ENCODE measurements at regions not wholly inside any gene's neighbourhood (a gene's known extent, or its start where the extent isn't known, plus 50 kb on each side); places are given as distances from the start of the nearest gene placed in this dataset.
A peak's percentile ranks its signal among the peaks of the same experiment; 100 is the strongest.
"Not testable (repeated sequence)": the region's sequence is repeated elsewhere in the genome, so short reads cannot be mapped to it uniquely, and the experiment has no call there.

GRCh38 chr6:13874191-13874549, 50.6 kb upstream of the RNF182 start:
- peak overlapping the region; percentile 56 for H3K4me3 ChIP-seq (ENCODE audit: low read length)
- DNase-seq (ENCODE audit: low read depth) = no peak
- no peak for TF ChIP-seq CTCF (IDR thresholded peaks at IDR 0.05; ENCODE audit: insufficient read depth, low read depth, low read length, missing control alignments)

- H3K4me3 ChIP-seq (ENCODE audit: low read length) = peak overlapping the region; percentile 56
- peak; percentile 66 for TF ChIP-seq CTCF (IDR thresholded peaks at IDR 0.05; ENCODE audit: insufficient read depth, low read depth, low read length, missing control alignments)
- DNase-seq (ENCODE audit: low read depth) = peak; percentile 45
Observed at GRCh38 chr6:13873288-13874190, 51.2 kb upstream of the RNF182 start.

- H3K4me3 ChIP-seq (ENCODE audit: low read length) = no peak overlapping the region
- TF ChIP-seq CTCF (IDR thresholded peaks at IDR 0.05; ENCODE audit: insufficient read depth, low read depth, low read length, missing control alignments) = no peak
- DNase-seq (ENCODE audit: low read depth) = no peak
Observed at GRCh38 chr6:13872681-13873080, 52.1 kb upstream of the RNF182 start.

- not testable (repeated sequence) for DNase-seq (ENCODE audit: low read depth); H3K4me3 ChIP-seq (ENCODE audit: low read length)
Observed at GRCh38 chr6:13872006-13872405, 52.7 kb upstream of the RNF182 start.

- TF ChIP-seq CTCF (IDR thresholded peaks at IDR 0.05; ENCODE audit: insufficient read depth, low read depth, low read length, missing control alignments) = no peak
- no peak overlapping the region for H3K4me3 ChIP-seq (ENCODE audit: low read length)
- no peak for DNase-seq (ENCODE audit: low read depth)
Observed at GRCh38 chr6:13870214-13870830, 54.4 kb upstream of the RNF182 start.

GRCh38 chr6:13868236-13868635, 53.9 kb upstream of the MCUR1 start:
- no peak for TF ChIP-seq CTCF (IDR thresholded peaks at IDR 0.05; ENCODE audit: insufficient read depth, low read depth, low read length, missing control alignments)
- no peak for DNase-seq (ENCODE audit: low read depth)
- H3K4me3 ChIP-seq (ENCODE audit: low read length) = no peak overlapping the region

GRCh38 chr6:13866301-13866700, 51.9 kb upstream of the MCUR1 start:
- TF ChIP-seq CTCF (IDR thresholded peaks at IDR 0.05; ENCODE audit: insufficient read depth, low read depth, low read length, missing control alignments) = no peak
- no peak for DNase-seq (ENCODE audit: low read depth)

More at GRCh38 chr6:13866301-13866700, 51.9 kb upstream of the MCUR1 start:
- no peak overlapping the region for H3K4me3 ChIP-seq (ENCODE audit: low read length)
